Stomach (tissue), 4 donors: ENCODE measurements at regions not wholly inside any gene's neighbourhood (a gene's known extent, or its start where the extent isn't known, plus 50 kb on each side); places are given as distances from the start of the nearest gene placed in this dataset.

Experiments used
- EP300 ChIP-seq: sonication (generic); formaldehyde crosslinking; IDR thresholded peaks from one replicate; pipeline ENCODE4 v1.6.1; 2017; ENCODE audit warnings: antibody characterized with exemption
- POLR2A ChIP-seq, 4 donors: fragments of 450-650 bp; IDR thresholded peaks; one replicate each; pipeline ENCODE4 v1.6.1; 2016; ENCODE audit warnings: antibody characterized with exemption in 4 of 4, control low read depth in 2 of 4, mild to moderate bottlenecking in 1 of 4, moderate library complexity in 1 of 4
- POLR2AphosphoS5 ChIP-seq, 3 donors: sonication (generic); formaldehyde crosslinking; IDR thresholded peaks; one replicate each; pipeline ENCODE4 v1.6.1; 2016; ENCODE audit warnings: antibody characterized with exemption in 3 of 3
- TF ChIP-seq, protein P1 (sequence below), 7 experiments: fragments of 450-650 bp in 4 of 7; fragments of 200-600 bp in 3 of 7; sonication (generic) in 3 of 7; IDR thresholded peaks; one replicate each; pipeline ENCODE4 v1.5.1; 2016 to 2019; ENCODE audit warnings: antibody characterized with exemption in 7 of 7, control low read depth in 2 of 7, mild to moderate bottlenecking in 1 of 7

DNA sequence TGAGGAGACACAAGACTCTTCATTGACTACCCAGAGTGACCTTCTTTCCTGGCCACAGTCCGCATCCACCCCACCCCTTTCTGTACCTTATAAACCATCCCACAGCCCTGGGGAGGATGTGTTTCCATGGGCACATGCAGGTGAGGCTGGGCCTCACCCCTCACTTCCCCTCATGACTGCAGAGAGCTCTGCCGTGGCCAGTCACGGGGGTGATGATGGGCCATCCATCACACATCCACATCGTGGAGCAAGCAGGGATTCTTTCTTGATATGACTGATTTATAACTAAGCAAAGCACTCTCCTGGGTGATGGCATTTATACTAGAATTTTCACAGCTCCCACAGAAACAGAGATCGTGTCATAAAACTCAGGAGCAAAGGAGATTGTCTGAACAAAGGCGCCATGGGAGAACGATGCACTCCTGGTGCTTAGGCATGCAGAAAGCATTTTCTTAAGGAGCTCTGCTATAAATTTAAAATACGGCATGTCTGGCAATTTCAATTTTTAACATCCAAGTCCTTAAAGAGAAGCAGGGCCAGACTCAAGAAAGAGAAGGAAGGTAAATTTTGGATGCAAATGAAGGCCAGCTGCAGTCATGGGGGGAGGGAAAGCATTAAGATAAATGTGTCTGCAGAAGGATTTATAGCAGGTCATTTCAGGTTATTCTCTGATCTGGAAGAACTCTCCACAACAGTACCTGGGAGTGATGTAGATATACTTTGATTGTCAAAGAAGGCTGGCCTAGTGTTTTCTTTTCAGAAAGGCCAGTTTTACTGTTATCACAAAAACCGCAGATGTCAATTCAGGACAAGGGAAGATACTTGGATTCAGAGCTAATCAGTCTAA is 777.0 kb downstream of the C6orf118 start:
- TF ChIP-seq, protein P1, sequence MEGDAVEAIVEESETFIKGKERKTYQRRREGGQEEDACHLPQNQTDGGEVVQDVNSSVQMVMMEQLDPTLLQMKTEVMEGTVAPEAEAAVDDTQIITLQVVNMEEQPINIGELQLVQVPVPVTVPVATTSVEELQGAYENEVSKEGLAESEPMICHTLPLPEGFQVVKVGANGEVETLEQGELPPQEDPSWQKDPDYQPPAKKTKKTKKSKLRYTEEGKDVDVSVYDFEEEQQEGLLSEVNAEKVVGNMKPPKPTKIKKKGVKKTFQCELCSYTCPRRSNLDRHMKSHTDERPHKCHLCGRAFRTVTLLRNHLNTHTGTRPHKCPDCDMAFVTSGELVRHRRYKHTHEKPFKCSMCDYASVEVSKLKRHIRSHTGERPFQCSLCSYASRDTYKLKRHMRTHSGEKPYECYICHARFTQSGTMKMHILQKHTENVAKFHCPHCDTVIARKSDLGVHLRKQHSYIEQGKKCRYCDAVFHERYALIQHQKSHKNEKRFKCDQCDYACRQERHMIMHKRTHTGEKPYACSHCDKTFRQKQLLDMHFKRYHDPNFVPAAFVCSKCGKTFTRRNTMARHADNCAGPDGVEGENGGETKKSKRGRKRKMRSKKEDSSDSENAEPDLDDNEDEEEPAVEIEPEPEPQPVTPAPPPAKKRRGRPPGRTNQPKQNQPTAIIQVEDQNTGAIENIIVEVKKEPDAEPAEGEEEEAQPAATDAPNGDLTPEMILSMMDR (IDR thresholded peaks at IDR 0.05) = no peak
- TF ChIP-seq POLR2AphosphoS5 (IDR thresholded peaks at IDR 0.05) = no peak
- TF ChIP-seq POLR2A (IDR thresholded peaks at IDR 0.05) = no peak
- no peak for TF ChIP-seq EP300
